ENCODE measurements at regions not wholly inside any gene's neighbourhood (a gene's known extent, or its start where the extent isn't known, plus 50 kb on each side); places are given as distances from the start of the nearest gene placed in this dataset.

DNA sequence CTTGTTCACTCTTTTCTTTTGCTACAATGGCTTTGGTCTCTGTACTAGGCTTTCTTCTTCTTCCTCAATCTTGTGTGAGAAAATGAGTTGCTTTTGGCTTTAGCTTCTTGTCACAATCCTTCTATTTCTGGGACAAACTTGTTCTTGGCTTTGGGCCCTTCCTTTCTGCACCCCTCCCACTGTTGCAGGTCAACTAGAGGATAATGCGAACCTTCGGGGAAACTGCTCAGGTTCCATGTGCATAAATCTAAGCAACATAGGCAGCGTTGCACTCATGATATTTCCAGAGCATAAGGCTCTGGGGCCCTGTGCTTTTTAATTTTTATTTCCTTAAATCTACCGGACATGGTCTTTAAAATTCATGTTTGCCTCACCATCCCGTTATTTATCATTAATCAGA, 89.8 kb upstream of the LRIG3 start:
- Histone ChIP-seq H3F3A (ENCODE audit: insufficient read depth, low read length) (no peaks in the 10 kb centered on the region), H3K4me1 (ENCODE audit: insufficient read depth, low read length, severe bottlenecking) (no peaks in the 10 kb centered on the region), H3K27ac (ENCODE audit: low read depth, low read length, poor library complexity, severe bottlenecking) (no peak overlapping the region), H3K36me3 (ENCODE audit: insufficient read depth, low read length) (no peaks in the 10 kb centered on the region), H3K79me2 (ENCODE audit: insufficient read depth, low read length) (no peaks in the 10 kb centered on the region), H3K9ac (ENCODE audit: low read length) (no peak overlapping the region), H4K20me1 (ENCODE audit: insufficient read depth, low read length) (no peaks in the 10 kb centered on the region), H3K9me3 (ENCODE audit: low read length) (no peaks in the 10 kb centered on the region), H3K4me3 (ENCODE audit: low read depth, low read length, poor library complexity, severe bottlenecking) (no peak overlapping the region), H3K4me2 (ENCODE audit: low read length) (no peak overlapping the region), H3K27me3 (ENCODE audit: insufficient read depth, low read length) (no peaks in the 10 kb centered on the region), H2AFZ (ENCODE audit: low read length) (no peak overlapping the region), H3K9me2 (ENCODE audit: low read depth, low read length) (no peaks in the 10 kb centered on the region)
- no peak for TF ChIP-seq EZH2 (IDR thresholded peaks at IDR 0.05; ENCODE audit: borderline replicate concordance, low read length)
- TF ChIP-seq, protein P1, sequence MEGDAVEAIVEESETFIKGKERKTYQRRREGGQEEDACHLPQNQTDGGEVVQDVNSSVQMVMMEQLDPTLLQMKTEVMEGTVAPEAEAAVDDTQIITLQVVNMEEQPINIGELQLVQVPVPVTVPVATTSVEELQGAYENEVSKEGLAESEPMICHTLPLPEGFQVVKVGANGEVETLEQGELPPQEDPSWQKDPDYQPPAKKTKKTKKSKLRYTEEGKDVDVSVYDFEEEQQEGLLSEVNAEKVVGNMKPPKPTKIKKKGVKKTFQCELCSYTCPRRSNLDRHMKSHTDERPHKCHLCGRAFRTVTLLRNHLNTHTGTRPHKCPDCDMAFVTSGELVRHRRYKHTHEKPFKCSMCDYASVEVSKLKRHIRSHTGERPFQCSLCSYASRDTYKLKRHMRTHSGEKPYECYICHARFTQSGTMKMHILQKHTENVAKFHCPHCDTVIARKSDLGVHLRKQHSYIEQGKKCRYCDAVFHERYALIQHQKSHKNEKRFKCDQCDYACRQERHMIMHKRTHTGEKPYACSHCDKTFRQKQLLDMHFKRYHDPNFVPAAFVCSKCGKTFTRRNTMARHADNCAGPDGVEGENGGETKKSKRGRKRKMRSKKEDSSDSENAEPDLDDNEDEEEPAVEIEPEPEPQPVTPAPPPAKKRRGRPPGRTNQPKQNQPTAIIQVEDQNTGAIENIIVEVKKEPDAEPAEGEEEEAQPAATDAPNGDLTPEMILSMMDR (IDR thresholded peaks at IDR 0.05; ENCODE audit: low read length) = no peak

DNA sequence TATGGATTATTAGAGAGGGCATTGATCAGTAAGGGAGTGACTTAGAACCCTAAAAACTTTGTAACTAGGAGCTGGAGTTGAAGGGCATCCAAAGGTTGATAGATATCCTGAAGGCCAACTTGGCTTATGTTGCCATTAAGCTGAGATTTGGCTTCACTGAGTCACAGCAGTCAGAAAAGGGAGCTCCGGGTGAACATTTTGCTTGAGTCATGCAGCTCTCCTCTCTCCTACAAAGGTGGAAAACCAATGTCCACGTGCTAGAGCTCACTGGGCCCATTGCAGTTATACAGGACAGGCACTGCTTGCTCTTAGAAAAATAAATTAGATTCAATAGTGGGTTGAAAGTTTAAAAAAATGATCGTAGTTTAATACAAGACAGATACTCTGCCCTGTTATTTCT, 87.3 kb upstream of the LRIG3 start:
- Histone ChIP-seq H3F3A (ENCODE audit: insufficient read depth, low read length) (no peaks in the 10 kb centered on the region), H3K9me2 (ENCODE audit: low read depth, low read length) (no peaks in the 10 kb centered on the region), H3K27ac (ENCODE audit: low read depth, low read length, poor library complexity, severe bottlenecking) (no peak overlapping the region), H3K79me2 (ENCODE audit: insufficient read depth, low read length) (no peaks in the 10 kb centered on the region), H3K9me3 (ENCODE audit: low read length) (no peaks in the 10 kb centered on the region), H3K9ac (ENCODE audit: low read length) (no peak overlapping the region), H3K27me3 (ENCODE audit: insufficient read depth, low read length) (no peaks in the 10 kb centered on the region), H3K4me2 (ENCODE audit: low read length) (no peak overlapping the region), H4K20me1 (ENCODE audit: insufficient read depth, low read length) (no peaks in the 10 kb centered on the region), H3K4me3 (ENCODE audit: low read depth, low read length, poor library complexity, severe bottlenecking) (no peak overlapping the region), H3K4me1 (ENCODE audit: insufficient read depth, low read length, severe bottlenecking) (no peaks in the 10 kb centered on the region), H2AFZ (ENCODE audit: low read length) (no peak overlapping the region), H3K36me3 (ENCODE audit: insufficient read depth, low read length) (no peaks in the 10 kb centered on the region)
- TF ChIP-seq, protein P1 (IDR thresholded peaks at IDR 0.05; ENCODE audit: low read length) = no peak
- no peak for TF ChIP-seq EZH2 (IDR thresholded peaks at IDR 0.05; ENCODE audit: borderline replicate concordance, low read length)

DNA sequence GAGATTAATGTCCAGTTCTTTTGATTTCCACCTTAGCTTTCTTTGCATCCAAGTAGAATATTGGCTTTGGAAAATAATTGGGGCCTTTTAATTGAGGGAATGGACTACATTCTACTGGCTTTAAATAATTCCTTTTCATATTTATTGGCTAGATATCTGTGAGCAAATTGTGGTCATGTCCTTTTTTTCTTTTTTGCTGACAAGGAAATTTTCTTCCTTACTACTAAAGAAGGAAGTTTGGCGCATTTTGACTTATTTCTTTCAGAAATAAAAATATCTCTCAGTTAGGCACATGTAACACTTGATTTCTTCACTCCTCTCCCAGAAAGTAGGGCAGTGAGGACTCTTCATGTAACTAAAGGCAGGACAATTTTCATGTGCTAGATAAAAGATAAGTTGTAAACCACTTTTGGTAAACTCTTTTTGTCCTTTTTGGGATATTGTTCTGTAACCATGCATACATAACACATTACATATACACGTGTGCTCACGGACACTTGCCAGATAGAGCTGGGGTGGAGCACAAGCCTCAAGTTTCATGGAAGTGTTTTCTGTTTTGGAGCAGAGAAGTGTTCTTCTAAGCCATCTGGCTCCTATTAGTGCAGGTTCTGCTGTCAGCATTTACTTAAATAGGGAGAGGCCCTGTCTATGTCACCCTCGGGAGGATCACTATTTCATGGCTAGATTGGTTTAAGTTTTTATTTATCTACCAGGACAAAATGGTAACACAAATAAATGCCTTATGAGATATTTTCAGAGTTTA, 85.1 kb upstream of the LRIG3 start:
- Histone ChIP-seq H3K36me3 (ENCODE audit: insufficient read depth, low read length) (no peaks in the 10 kb centered on the region), H3K4me1 (ENCODE audit: insufficient read depth, low read length, severe bottlenecking) (no peaks in the 10 kb centered on the region), H3K27me3 (ENCODE audit: insufficient read depth, low read length) (no peaks in the 10 kb centered on the region), H3K4me2 (ENCODE audit: low read length) (no peak overlapping the region), H3K9me3 (ENCODE audit: low read length) (no peaks in the 10 kb centered on the region), H2AFZ (ENCODE audit: low read length) (no peak overlapping the region), H3K9me2 (ENCODE audit: low read depth, low read length) (no peaks in the 10 kb centered on the region), H4K20me1 (ENCODE audit: insufficient read depth, low read length) (no peaks in the 10 kb centered on the region), H3K79me2 (ENCODE audit: insufficient read depth, low read length) (no peaks in the 10 kb centered on the region), H3K27ac (ENCODE audit: low read depth, low read length, poor library complexity, severe bottlenecking) (no peak overlapping the region), H3F3A (ENCODE audit: insufficient read depth, low read length) (no peaks in the 10 kb centered on the region), H3K9ac (ENCODE audit: low read length) (no peak overlapping the region), H3K4me3 (ENCODE audit: low read depth, low read length, poor library complexity, severe bottlenecking) (no peak overlapping the region)
- TF ChIP-seq, protein P1 (IDR thresholded peaks at IDR 0.05; ENCODE audit: low read length) = no peak
- no peak for TF ChIP-seq EZH2 (IDR thresholded peaks at IDR 0.05; ENCODE audit: borderline replicate concordance, low read length)

Measured in OCI-LY1 (cell line).